ENCODE measurements at regions not wholly inside any gene's neighbourhood (a gene's known extent, or its start where the extent isn't known, plus 50 kb on each side); places are given as distances from the start of the nearest gene placed in this dataset.

DNA sequence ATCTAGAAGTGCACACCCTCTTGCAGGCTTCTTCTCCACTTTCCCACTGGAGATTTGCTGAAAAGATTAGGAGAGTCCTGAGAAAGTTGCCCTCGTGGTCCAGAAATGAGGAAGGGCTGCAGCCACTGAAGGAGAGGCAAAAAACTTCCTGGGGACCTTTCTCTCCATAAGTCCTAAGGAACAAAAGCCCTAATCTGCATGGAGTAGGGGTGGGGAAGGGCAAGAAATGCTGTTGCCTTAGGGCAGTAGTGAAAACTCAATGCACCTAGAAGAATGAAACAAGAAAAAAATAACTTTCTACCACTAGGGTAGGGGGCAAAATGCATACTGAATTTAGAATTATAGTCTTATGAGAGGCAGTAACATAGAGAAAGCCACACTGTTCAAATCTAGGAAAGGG, 1408.8 kb downstream of the PCDH19 start:
- ATAC-seq (no peak), DNase-seq (ENCODE audit: low read depth, low spot score) (no peak)
- no peak overlapping the region for H3K4me3 ChIP-seq (replicated peaks in 1 of 2; ENCODE audit: low read depth in 1 of 2, low read length in 2 of 2)
- no peaks in the 10 kb centered on the region for H3K4me1 ChIP-seq (ENCODE audit: control insufficient read depth in 1 of 2, insufficient read depth in 2 of 2, low read length in 2 of 2)
- H2AFZ ChIP-seq (ENCODE audit: low read depth, low read length, poor library complexity, severe bottlenecking), result no peak overlapping the region
- no peak overlapping the region for H3K4me2 ChIP-seq (ENCODE audit: low read length)
- H3K27me3 ChIP-seq (ENCODE audit: insufficient read depth, low read length), result no peaks in the 10 kb centered on the region
- no peaks in the 10 kb centered on the region for H3K9me2 ChIP-seq (ENCODE audit: insufficient read depth)
- RAD21 ChIA-PET (ENCODE audit: low non-redundant PET in 1 of 2, low total read pairs in 2 of 2, uncharacterized antibody in 2 of 2, unreplicated experiment in 2 of 2), result no interaction called here
- H3K9ac ChIP-seq (ENCODE audit: low read length), result no peak overlapping the region
- intact Hi-C loops (cut with micrococcal nuclease), result no loop called here
- POLR2A ChIA-PET, result no interaction called here
- H3K36me3 ChIP-seq (ENCODE audit: control insufficient read depth in 1 of 2, insufficient read depth in 2 of 2, low read length in 2 of 2), result no peaks in the 10 kb centered on the region
- no peaks in the 10 kb centered on the region for H4K20me1 ChIP-seq (ENCODE audit: insufficient read depth)
- CTCF ChIA-PET, result no interaction called here
- no peak overlapping the region for H3K27ac ChIP-seq (ENCODE audit: low read depth, low read length)
- no TSS peak for BruUV-seq (replicated peaks)
- TF ChIP-seq CBX3 (IDR thresholded peaks at IDR 0.05; ENCODE audit: low read depth) (no peak), CEBPB (IDR thresholded peaks at IDR 0.05; ENCODE audit: low read depth) (no peak), YY1 (IDR thresholded peaks at IDR 0.05; ENCODE audit: extremely low read depth, insufficient replicate concordance, low read depth, low read length) (no peak), TCF7L2 (IDR thresholded peaks at IDR 0.05; ENCODE audit: borderline replicate concordance, extremely low read depth, insufficient read depth, insufficient read length) (no peak), RAD21 (IDR thresholded peaks at IDR 0.05; ENCODE audit: low read depth) (no peak), ZFX (IDR thresholded peaks at IDR 0.05) (no peak), POLR2A (IDR thresholded peaks at IDR 0.05; ENCODE audit: borderline replicate concordance, extremely low read depth, insufficient read depth, insufficient read length) (no peak), EZH2 (IDR thresholded peaks at IDR 0.05) (no peak), EGR1 (IDR thresholded peaks at IDR 0.05; ENCODE audit: low read depth) (no peak), ZNF274 (IDR thresholded peaks at IDR 0.05; ENCODE audit: low read depth, low read length) (no peak), EZH2phosphoT487 (IDR thresholded peaks at IDR 0.05; ENCODE audit: borderline replicate concordance) (no peak), POLR2AphosphoS5 (IDR thresholded peaks at IDR 0.05; ENCODE audit: low read depth, low read length) (no peak)
- TF ChIP-seq, protein P1, sequence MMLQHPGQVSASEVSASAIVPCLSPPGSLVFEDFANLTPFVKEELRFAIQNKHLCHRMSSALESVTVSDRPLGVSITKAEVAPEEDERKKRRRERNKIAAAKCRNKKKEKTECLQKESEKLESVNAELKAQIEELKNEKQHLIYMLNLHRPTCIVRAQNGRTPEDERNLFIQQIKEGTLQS (IDR thresholded peaks at IDR 0.05), result no peak
- H3K79me2 ChIP-seq (ENCODE audit: insufficient read depth, low read length), result no peaks in the 10 kb centered on the region
- no peaks in the 10 kb centered on the region for H3K9me3 ChIP-seq (ENCODE audit: control insufficient read depth in 1 of 2, insufficient read depth in 1 of 2, low read depth in 1 of 2, low read length in 2 of 2)

DNA sequence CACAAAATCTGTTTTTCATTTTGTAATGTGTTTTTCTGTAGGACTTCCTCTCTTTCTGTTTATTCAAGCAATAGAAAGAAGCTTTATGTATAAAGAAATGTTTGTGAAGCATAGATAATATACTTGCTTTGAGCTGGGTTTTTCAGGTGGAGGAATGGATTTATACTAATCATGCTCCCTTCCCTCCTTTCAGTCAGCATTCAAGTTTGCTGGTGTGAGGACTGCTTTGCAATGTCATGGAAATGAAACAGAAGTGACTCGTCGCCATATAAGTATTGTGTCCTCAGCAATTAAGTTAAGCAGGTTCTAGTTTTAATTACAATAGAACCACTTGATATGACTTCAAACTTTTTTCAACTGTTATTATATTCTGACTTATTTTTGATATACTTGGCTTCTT, 1447.1 kb downstream of the PCDH19 start:
- Histone ChIP-seq H3K4me1 (ENCODE audit: control insufficient read depth in 1 of 2, insufficient read depth in 2 of 2, low read length in 2 of 2) (no peaks in the 10 kb centered on the region), H2AFZ (ENCODE audit: low read depth, low read length, poor library complexity, severe bottlenecking) (no peak overlapping the region), H3K9me3 (ENCODE audit: control insufficient read depth in 1 of 2, insufficient read depth in 1 of 2, low read depth in 1 of 2, low read length in 2 of 2) (no peaks in the 10 kb centered on the region), H3K27me3 (ENCODE audit: insufficient read depth, low read length) (no peaks in the 10 kb centered on the region), H3K27ac (ENCODE audit: low read depth, low read length) (no peak overlapping the region), H3K4me3 (replicated peaks in 1 of 2; ENCODE audit: low read depth in 1 of 2, low read length in 2 of 2) (no peak overlapping the region), H4K20me1 (ENCODE audit: insufficient read depth) (no peaks in the 10 kb centered on the region), H3K79me2 (ENCODE audit: insufficient read depth, low read length) (no peaks in the 10 kb centered on the region), H3K36me3 (ENCODE audit: control insufficient read depth in 1 of 2, insufficient read depth in 2 of 2, low read length in 2 of 2) (no peaks in the 10 kb centered on the region), H3K9ac (ENCODE audit: low read length) (no peak overlapping the region), H3K4me2 (ENCODE audit: low read length) (no peak overlapping the region), H3K9me2 (ENCODE audit: insufficient read depth) (no peaks in the 10 kb centered on the region)
- TF ChIP-seq, protein P2, sequence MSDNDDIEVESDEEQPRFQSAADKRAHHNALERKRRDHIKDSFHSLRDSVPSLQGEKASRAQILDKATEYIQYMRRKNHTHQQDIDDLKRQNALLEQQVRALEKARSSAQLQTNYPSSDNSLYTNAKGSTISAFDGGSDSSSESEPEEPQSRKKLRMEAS (IDR thresholded peaks at IDR 0.05), result no peak
- intact Hi-C loops (cut with micrococcal nuclease), result no loop called here
- POLR2A ChIA-PET, result no interaction called here
- no TSS peak for BruUV-seq (replicated peaks)
- CTCF ChIA-PET, result no interaction called here
- RAD21 ChIA-PET (ENCODE audit: low non-redundant PET in 1 of 2, low total read pairs in 2 of 2, uncharacterized antibody in 2 of 2, unreplicated experiment in 2 of 2), result no interaction called here
- ATAC-seq (no peak), DNase-seq (ENCODE audit: low read depth, low spot score) (no peak)
